ENCODE measurements at regions not wholly inside any gene's neighbourhood (a gene's known extent, or its start where the extent isn't known, plus 50 kb on each side); places are given as distances from the start of the nearest gene placed in this dataset.

GRCh38 chr6:169981568-169981967, 230.1 kb downstream of the ERMARD start:
- no peak overlapping the region for H3K27ac ChIP-seq (ENCODE audit: low read depth, low read length)
- H3K4me3 ChIP-seq (ENCODE audit: low read length) = no peak overlapping the region
- H3K4me1 ChIP-seq (ENCODE audit: control insufficient read depth, low read length) = no peaks in the 10 kb centered on the region
- H4K20me1 ChIP-seq (ENCODE audit: control insufficient read depth, insufficient read depth, low read depth, low read length) = no peaks in the 10 kb centered on the region
- H3F3A ChIP-seq (ENCODE audit: control insufficient read depth, insufficient read depth) = no peaks in the 10 kb centered on the region
- H3K27me3 ChIP-seq (ENCODE audit: control insufficient read depth, low read length) = no peaks in the 10 kb centered on the region
- no peaks in the 10 kb centered on the region for H3K79me2 ChIP-seq (ENCODE audit: control insufficient read depth, low read length)
- H3K9me2 ChIP-seq (replicated peaks; ENCODE audit: control insufficient read depth, low read length) = no peaks in the 10 kb centered on the region
- no peaks in the 10 kb centered on the region for H3K9me3 ChIP-seq (ENCODE audit: control insufficient read depth, insufficient read depth, low read length)
- H3K36me3 ChIP-seq (ENCODE audit: control insufficient read depth, low read length) = no peaks in the 10 kb centered on the region
- TF ChIP-seq, protein P1, sequence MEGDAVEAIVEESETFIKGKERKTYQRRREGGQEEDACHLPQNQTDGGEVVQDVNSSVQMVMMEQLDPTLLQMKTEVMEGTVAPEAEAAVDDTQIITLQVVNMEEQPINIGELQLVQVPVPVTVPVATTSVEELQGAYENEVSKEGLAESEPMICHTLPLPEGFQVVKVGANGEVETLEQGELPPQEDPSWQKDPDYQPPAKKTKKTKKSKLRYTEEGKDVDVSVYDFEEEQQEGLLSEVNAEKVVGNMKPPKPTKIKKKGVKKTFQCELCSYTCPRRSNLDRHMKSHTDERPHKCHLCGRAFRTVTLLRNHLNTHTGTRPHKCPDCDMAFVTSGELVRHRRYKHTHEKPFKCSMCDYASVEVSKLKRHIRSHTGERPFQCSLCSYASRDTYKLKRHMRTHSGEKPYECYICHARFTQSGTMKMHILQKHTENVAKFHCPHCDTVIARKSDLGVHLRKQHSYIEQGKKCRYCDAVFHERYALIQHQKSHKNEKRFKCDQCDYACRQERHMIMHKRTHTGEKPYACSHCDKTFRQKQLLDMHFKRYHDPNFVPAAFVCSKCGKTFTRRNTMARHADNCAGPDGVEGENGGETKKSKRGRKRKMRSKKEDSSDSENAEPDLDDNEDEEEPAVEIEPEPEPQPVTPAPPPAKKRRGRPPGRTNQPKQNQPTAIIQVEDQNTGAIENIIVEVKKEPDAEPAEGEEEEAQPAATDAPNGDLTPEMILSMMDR (IDR thresholded peaks at IDR 0.05; ENCODE audit: low read depth, low read length, poor library complexity, severe bottlenecking) = no peak
- no peak for TF ChIP-seq EZH2phosphoT487 (IDR thresholded peaks at IDR 0.05; ENCODE audit: borderline replicate concordance, low read length)
- H3K4me2 ChIP-seq (ENCODE audit: low read length) = no peak overlapping the region

- Histone ChIP-seq H3F3A (ENCODE audit: control insufficient read depth, insufficient read depth) (no peaks in the 10 kb centered on the region), H3K4me3 (ENCODE audit: low read length) (no peak overlapping the region), H3K4me1 (ENCODE audit: control insufficient read depth, low read length) (no peaks in the 10 kb centered on the region), H3K9me2 (replicated peaks; ENCODE audit: control insufficient read depth, low read length) (no peaks in the 10 kb centered on the region), H3K4me2 (ENCODE audit: low read length) (no peak overlapping the region), H3K9me3 (ENCODE audit: control insufficient read depth, insufficient read depth, low read length) (no peaks in the 10 kb centered on the region), H3K27me3 (ENCODE audit: control insufficient read depth, low read length) (no peaks in the 10 kb centered on the region), H3K79me2 (ENCODE audit: control insufficient read depth, low read length) (no peaks in the 10 kb centered on the region), H3K36me3 (ENCODE audit: control insufficient read depth, low read length) (no peaks in the 10 kb centered on the region), H3K27ac (ENCODE audit: low read depth, low read length) (no peak overlapping the region), H4K20me1 (ENCODE audit: control insufficient read depth, insufficient read depth, low read depth, low read length) (no peaks in the 10 kb centered on the region)
- no peak for TF ChIP-seq EZH2phosphoT487 (IDR thresholded peaks at IDR 0.05; ENCODE audit: borderline replicate concordance, low read length)
- TF ChIP-seq, protein P1 (IDR thresholded peaks at IDR 0.05; ENCODE audit: low read depth, low read length, poor library complexity, severe bottlenecking) = no peak
Observed at GRCh38 chr6:169980826-169981450, 229.5 kb downstream of the ERMARD start.

DNA sequence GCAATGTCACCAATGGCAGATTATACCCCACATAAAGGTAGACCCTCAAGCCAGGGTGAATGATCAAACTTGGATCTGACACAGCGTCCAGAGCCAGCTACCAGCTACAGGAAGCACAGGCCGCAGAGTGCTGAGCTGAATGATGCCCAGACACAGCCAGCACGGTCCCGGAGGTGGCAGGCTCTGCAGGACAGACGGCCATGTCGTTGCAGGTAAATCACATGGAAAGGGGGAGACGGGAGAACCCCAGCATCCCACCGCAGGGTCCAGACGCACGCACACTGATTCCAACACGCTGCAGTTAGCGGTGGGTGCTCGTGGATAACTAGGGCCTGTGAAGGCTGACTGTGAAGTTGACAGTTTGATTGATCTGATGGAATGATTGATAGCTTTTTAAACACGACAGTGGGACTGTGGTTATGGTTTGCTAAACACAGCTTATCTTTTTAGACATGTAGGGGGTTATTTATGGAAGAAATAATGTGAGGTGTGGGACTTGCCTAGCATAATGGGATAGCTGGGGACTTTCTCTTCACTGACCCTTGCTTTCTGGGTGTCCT, 228.5 kb downstream of the ERMARD start:
- TF ChIP-seq, protein P1 (IDR thresholded peaks at IDR 0.05; ENCODE audit: low read depth, low read length, poor library complexity, severe bottlenecking) = no peak
- no peak for TF ChIP-seq EZH2phosphoT487 (IDR thresholded peaks at IDR 0.05; ENCODE audit: borderline replicate concordance, low read length)
- H3K79me2 ChIP-seq (ENCODE audit: control insufficient read depth, low read length) = no peaks in the 10 kb centered on the region
- H3K9me2 ChIP-seq (replicated peaks; ENCODE audit: control insufficient read depth, low read length) = no peaks in the 10 kb centered on the region
- H3K4me1 ChIP-seq (ENCODE audit: control insufficient read depth, low read length) = no peaks in the 10 kb centered on the region
- H3K9me3 ChIP-seq (ENCODE audit: control insufficient read depth, insufficient read depth, low read length) = no peaks in the 10 kb centered on the region
- H3F3A ChIP-seq (ENCODE audit: control insufficient read depth, insufficient read depth) = no peaks in the 10 kb centered on the region
- no peak overlapping the region for H3K4me3 ChIP-seq (ENCODE audit: low read length)
- no peak overlapping the region for H3K27ac ChIP-seq (ENCODE audit: low read depth, low read length)
- no peaks in the 10 kb centered on the region for H3K36me3 ChIP-seq (ENCODE audit: control insufficient read depth, low read length)
- H3K4me2 ChIP-seq (ENCODE audit: low read length) = no peak overlapping the region
- no peaks in the 10 kb centered on the region for H3K27me3 ChIP-seq (ENCODE audit: control insufficient read depth, low read length)
- no peaks in the 10 kb centered on the region for H4K20me1 ChIP-seq (ENCODE audit: control insufficient read depth, insufficient read depth, low read depth, low read length)
